Adrenal gland (tissue), 5 donors: ENCODE measurements at regions not wholly inside any gene's neighbourhood (a gene's known extent, or its start where the extent isn't known, plus 50 kb on each side); places are given as distances from the start of the nearest gene placed in this dataset.

ENCODE experiments used
- POLR2A ChIP-seq, 2 donors: fragments of 450-650 bp; IDR thresholded peaks; one replicate each; pipeline ENCODE4 v1.6.1; 2017; ENCODE audit warnings: antibody characterized with exemption in 2 of 2, mild to moderate bottlenecking in 2 of 2, moderate library complexity in 1 of 2
- TF ChIP-seq, protein P1 (sequence below), 6 experiments: fragments of 450-650 bp in 4 of 6; fragments of 200-600 bp in 2 of 6; sonication (generic) in 1 of 6; IDR thresholded peaks; 1 replicate in 5 of 6; 2 replicates in 1 of 6; pipeline versions ENCODE4 v1.5.1 to v1.8.0; 2016 to 2021; ENCODE audit warnings: antibody characterized with exemption in 6 of 6, mild to moderate bottlenecking in 2 of 6, moderate library complexity in 1 of 6
- donor health status: DM: no; HTN: no; CAD: no.

- TF ChIP-seq, protein P1, sequence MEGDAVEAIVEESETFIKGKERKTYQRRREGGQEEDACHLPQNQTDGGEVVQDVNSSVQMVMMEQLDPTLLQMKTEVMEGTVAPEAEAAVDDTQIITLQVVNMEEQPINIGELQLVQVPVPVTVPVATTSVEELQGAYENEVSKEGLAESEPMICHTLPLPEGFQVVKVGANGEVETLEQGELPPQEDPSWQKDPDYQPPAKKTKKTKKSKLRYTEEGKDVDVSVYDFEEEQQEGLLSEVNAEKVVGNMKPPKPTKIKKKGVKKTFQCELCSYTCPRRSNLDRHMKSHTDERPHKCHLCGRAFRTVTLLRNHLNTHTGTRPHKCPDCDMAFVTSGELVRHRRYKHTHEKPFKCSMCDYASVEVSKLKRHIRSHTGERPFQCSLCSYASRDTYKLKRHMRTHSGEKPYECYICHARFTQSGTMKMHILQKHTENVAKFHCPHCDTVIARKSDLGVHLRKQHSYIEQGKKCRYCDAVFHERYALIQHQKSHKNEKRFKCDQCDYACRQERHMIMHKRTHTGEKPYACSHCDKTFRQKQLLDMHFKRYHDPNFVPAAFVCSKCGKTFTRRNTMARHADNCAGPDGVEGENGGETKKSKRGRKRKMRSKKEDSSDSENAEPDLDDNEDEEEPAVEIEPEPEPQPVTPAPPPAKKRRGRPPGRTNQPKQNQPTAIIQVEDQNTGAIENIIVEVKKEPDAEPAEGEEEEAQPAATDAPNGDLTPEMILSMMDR (IDR thresholded peaks at IDR 0.05): no peak
- TF ChIP-seq POLR2A (IDR thresholded peaks at IDR 0.05): no peak
Observed at GRCh38 chr7:116327752-116328151, 117.4 kb downstream of the TES start.
